NB4 (cell line): ENCODE measurements at regions not wholly inside any gene's neighbourhood (a gene's known extent, or its start where the extent isn't known, plus 50 kb on each side); places are given as distances from the start of the nearest gene placed in this dataset.

Source experiments
- TF ChIP-seq, protein P1 (sequence below): IDR thresholded peaks from one replicate; pipeline ENCODE4 v1.5.1; 2012; ENCODE audit warnings: low read depth, low read length
- TF ChIP-seq, protein P2 (sequence below): IDR thresholded peaks from 2 replicates; pipeline ENCODE4 v1.6.1; 2011; ENCODE audit warnings: low read depth, low read length

DNA sequence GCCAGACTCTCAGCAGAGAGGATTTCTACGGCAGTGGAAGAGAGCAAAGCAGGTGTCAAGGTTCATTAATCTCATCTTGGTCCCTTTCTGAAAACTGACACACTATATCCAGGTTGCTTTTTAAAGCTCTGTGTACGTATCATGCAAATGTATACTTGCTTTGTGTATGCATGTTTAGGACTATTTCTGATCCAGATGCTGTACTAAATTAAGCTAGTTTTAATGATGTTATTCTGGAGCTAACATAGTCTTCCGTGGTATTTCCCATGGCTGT, 59.2 kb upstream of the SNX9 start:
- TF ChIP-seq, protein P1, sequence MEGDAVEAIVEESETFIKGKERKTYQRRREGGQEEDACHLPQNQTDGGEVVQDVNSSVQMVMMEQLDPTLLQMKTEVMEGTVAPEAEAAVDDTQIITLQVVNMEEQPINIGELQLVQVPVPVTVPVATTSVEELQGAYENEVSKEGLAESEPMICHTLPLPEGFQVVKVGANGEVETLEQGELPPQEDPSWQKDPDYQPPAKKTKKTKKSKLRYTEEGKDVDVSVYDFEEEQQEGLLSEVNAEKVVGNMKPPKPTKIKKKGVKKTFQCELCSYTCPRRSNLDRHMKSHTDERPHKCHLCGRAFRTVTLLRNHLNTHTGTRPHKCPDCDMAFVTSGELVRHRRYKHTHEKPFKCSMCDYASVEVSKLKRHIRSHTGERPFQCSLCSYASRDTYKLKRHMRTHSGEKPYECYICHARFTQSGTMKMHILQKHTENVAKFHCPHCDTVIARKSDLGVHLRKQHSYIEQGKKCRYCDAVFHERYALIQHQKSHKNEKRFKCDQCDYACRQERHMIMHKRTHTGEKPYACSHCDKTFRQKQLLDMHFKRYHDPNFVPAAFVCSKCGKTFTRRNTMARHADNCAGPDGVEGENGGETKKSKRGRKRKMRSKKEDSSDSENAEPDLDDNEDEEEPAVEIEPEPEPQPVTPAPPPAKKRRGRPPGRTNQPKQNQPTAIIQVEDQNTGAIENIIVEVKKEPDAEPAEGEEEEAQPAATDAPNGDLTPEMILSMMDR, result no peak
- TF ChIP-seq, protein P2, sequence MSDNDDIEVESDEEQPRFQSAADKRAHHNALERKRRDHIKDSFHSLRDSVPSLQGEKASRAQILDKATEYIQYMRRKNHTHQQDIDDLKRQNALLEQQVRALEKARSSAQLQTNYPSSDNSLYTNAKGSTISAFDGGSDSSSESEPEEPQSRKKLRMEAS, result no peak
